22Rv1 (cell line): ENCODE measurements at regions not wholly inside any gene's neighbourhood (a gene's known extent, or its start where the extent isn't known, plus 50 kb on each side); places are given as distances from the start of the nearest gene placed in this dataset.

ENCODE experiments used
- CTCF ChIP-seq: fragments of 450-650 bp; IDR thresholded peaks from 2 replicates; pipeline ENCODE4 v1.5.1; 2017; ENCODE audit warnings: mild to moderate bottlenecking
- ZFX ChIP-seq: fragments of 450-650 bp; IDR thresholded peaks from 2 replicates; pipeline ENCODE4 v1.6.1; 2017; ENCODE audit warnings: antibody characterized with exemption, borderline replicate concordance

- TF ChIP-seq CTCF (no peak), ZFX (no peak)
Measured at GRCh38 chr6:14747881-14748520, 497.9 kb upstream of the JARID2 start.
